ENCODE measurements at regions not wholly inside any gene's neighbourhood (a gene's known extent, or its start where the extent isn't known, plus 50 kb on each side); places are given as distances from the start of the nearest gene placed in this dataset.

DNA sequence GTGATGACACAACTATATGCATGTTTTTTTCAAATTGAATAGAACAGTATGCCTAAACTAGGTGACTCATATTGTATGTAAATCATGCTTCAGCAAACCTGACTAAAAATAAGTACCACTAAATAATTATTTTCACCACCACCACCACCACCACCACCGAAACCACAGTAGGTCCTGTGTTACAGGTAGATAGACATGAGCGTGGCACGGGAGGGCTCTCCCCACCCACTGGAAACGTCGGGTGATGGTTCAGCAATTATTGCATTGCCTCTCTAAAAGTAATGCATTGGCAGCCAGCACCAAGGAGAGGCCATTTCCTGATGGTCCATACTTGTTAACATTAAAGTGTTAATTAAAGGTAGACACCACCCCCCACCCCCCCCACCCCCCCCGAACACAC, 297.0 kb upstream of the NCAM2 start:
- Mint-ChIP-seq H3K4me3 (ENCODE audit: unreplicated experiment) (no peak overlapping the region), H3K27me3 (ENCODE audit: low read depth, unreplicated experiment) (no peaks in the 10 kb centered on the region), H3K9me3 (ENCODE audit: unreplicated experiment) (no peaks in the 10 kb centered on the region), H3K27ac (ENCODE audit: unreplicated experiment) (no peak overlapping the region), H3K4me1 (ENCODE audit: low read depth, unreplicated experiment) (no peaks in the 10 kb centered on the region), H3K36me3 (ENCODE audit: low read depth, unreplicated experiment) (no peaks in the 10 kb centered on the region)
- H3K27me3 ChIP-seq (ENCODE audit: insufficient read depth, low read length), result no peaks in the 10 kb centered on the region
- H2AFZ ChIP-seq (ENCODE audit: low read depth, low read length), result no peak overlapping the region
- H3K27ac ChIP-seq (ENCODE audit: low read depth, low read length), result no peak overlapping the region
- H3K4me1 ChIP-seq (ENCODE audit: insufficient read depth, low read length), result no peaks in the 10 kb centered on the region
- DNase-seq (ENCODE audit: low read depth), result no peak
- H4K20me1 ChIP-seq (ENCODE audit: insufficient read depth, low read length), result no peaks in the 10 kb centered on the region
- H3K4me3 ChIP-seq (ENCODE audit: insufficient read depth, low read depth, low read length), result no peak overlapping the region
- H3K9ac ChIP-seq (ENCODE audit: low read length), result no peak overlapping the region
- no peak overlapping the region for H3K4me2 ChIP-seq (ENCODE audit: low read length)
- no peaks in the 10 kb centered on the region for H3K79me2 ChIP-seq (ENCODE audit: insufficient read depth, low read length)
- TF ChIP-seq, protein P1, sequence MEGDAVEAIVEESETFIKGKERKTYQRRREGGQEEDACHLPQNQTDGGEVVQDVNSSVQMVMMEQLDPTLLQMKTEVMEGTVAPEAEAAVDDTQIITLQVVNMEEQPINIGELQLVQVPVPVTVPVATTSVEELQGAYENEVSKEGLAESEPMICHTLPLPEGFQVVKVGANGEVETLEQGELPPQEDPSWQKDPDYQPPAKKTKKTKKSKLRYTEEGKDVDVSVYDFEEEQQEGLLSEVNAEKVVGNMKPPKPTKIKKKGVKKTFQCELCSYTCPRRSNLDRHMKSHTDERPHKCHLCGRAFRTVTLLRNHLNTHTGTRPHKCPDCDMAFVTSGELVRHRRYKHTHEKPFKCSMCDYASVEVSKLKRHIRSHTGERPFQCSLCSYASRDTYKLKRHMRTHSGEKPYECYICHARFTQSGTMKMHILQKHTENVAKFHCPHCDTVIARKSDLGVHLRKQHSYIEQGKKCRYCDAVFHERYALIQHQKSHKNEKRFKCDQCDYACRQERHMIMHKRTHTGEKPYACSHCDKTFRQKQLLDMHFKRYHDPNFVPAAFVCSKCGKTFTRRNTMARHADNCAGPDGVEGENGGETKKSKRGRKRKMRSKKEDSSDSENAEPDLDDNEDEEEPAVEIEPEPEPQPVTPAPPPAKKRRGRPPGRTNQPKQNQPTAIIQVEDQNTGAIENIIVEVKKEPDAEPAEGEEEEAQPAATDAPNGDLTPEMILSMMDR (IDR thresholded peaks at IDR 0.05; ENCODE audit: insufficient read depth, low read depth, low read length), result no peak
- TF ChIP-seq EZH2 (IDR thresholded peaks at IDR 0.05; ENCODE audit: insufficient read depth, low read length), result no peak
- no peaks in the 10 kb centered on the region for H3K36me3 ChIP-seq (ENCODE audit: insufficient read depth, low read length)
- FAIRE-seq, result no peak
- no peaks in the 10 kb centered on the region for H3K9me3 ChIP-seq (ENCODE audit: insufficient read depth, low read depth, low read length)

DNA sequence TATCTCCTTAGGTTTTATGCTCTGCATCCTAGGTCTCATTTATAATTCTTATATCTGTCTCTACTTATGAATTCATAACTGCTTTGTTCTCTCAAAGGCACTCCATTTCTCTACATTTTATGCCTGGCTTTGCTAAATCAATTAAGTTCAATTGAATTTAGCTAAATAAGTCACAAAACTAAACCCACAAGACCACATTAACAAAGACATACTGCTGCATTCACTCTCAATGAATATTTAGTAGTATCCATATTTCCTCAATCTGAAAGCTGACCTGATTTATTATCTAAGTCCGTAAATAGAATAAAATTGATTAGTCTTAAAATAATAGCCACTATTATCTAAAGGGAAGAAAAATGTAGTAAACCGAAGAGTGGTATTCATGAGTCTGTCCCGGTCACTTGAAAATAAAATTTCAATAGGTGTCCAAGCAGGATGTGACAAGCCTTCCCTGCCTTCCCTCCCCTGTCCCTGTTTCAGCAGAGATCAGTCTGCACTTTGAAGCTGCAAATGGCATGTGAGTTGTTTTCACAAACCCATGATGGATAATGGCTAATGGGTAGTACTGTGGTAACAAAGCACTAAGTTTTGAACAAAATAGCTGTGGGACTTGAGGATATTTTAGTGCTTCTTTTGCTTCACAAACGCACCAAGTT, 295.0 kb upstream of the NCAM2 start:
- no peaks in the 10 kb centered on the region for H3K36me3 ChIP-seq (ENCODE audit: insufficient read depth, low read length)
- TF ChIP-seq, protein P1 (IDR thresholded peaks at IDR 0.05; ENCODE audit: insufficient read depth, low read depth, low read length), result no peak
- no peak for TF ChIP-seq EZH2 (IDR thresholded peaks at IDR 0.05; ENCODE audit: insufficient read depth, low read length)
- Mint-ChIP-seq H3K27me3 (ENCODE audit: low read depth, unreplicated experiment) (no peaks in the 10 kb centered on the region), H3K36me3 (ENCODE audit: low read depth, unreplicated experiment) (no peaks in the 10 kb centered on the region), H3K27ac (ENCODE audit: unreplicated experiment) (no peak overlapping the region), H3K4me3 (ENCODE audit: unreplicated experiment) (no peak overlapping the region), H3K4me1 (ENCODE audit: low read depth, unreplicated experiment) (peaks cover 4% of the 10 kb centered on the region), H3K9me3 (ENCODE audit: unreplicated experiment) (no peaks in the 10 kb centered on the region)
- no peaks in the 10 kb centered on the region for H3K79me2 ChIP-seq (ENCODE audit: insufficient read depth, low read length)
- no peak overlapping the region for H3K9ac ChIP-seq (ENCODE audit: low read length)
- no peaks in the 10 kb centered on the region for H3K4me1 ChIP-seq (ENCODE audit: insufficient read depth, low read length)
- no peak overlapping the region for H3K4me2 ChIP-seq (ENCODE audit: low read length)
- H3K9me3 ChIP-seq (ENCODE audit: insufficient read depth, low read depth, low read length), result no peaks in the 10 kb centered on the region
- no peak for DNase-seq (ENCODE audit: low read depth)
- H3K27ac ChIP-seq (ENCODE audit: low read depth, low read length), result no peak overlapping the region
- no peak for FAIRE-seq
- no peaks in the 10 kb centered on the region for H3K27me3 ChIP-seq (ENCODE audit: insufficient read depth, low read length)
- no peak overlapping the region for H2AFZ ChIP-seq (ENCODE audit: low read depth, low read length)
- no peak overlapping the region for H3K4me3 ChIP-seq (ENCODE audit: insufficient read depth, low read depth, low read length)
- no peaks in the 10 kb centered on the region for H4K20me1 ChIP-seq (ENCODE audit: insufficient read depth, low read length)

DNA sequence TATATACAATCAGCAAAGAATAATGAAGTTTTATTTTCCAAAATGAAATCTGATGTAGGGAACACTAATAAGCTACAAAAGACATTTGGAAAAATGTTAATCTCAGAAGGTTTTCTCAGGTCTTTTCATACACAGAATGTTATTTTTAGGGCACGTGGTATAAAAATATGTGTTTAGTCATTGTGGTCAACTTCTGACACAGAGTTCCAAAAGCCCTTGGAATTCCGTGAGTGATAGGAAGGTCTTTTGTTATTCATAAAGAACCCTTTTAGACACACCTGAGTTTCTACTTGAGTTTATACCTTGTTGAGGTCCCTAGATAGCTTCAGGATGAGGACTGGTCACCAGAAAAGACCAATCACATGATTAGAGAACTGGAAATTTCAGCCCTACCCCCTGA, 277.6 kb upstream of the NCAM2 start:
- no peak overlapping the region for H3K4me3 Mint-ChIP-seq (ENCODE audit: unreplicated experiment)
- peaks cover 20% of the 10 kb centered on the region for H3K4me1 Mint-ChIP-seq (ENCODE audit: low read depth, unreplicated experiment)
- no peaks in the 10 kb centered on the region for H3K79me2 ChIP-seq (ENCODE audit: insufficient read depth, low read length)
- peak overlapping the region; percentile 95 for H3K27ac Mint-ChIP-seq (ENCODE audit: unreplicated experiment)
- no peaks in the 10 kb centered on the region for H3K36me3 ChIP-seq (ENCODE audit: insufficient read depth, low read length)
- no peak overlapping the region for H2AFZ ChIP-seq (ENCODE audit: low read depth, low read length)
- no peak overlapping the region for H3K4me3 ChIP-seq (ENCODE audit: insufficient read depth, low read depth, low read length)
- peak; percentile 18 for DNase-seq (ENCODE audit: low read depth)
- peaks cover 2% of the 10 kb centered on the region for H3K9me3 Mint-ChIP-seq (ENCODE audit: unreplicated experiment)
- peaks cover 8% of the 10 kb centered on the region for H3K4me1 ChIP-seq (ENCODE audit: insufficient read depth, low read length)
- peak overlapping the region; percentile 24 for H3K9ac ChIP-seq (ENCODE audit: low read length)
- no peaks in the 10 kb centered on the region for H3K27me3 ChIP-seq (ENCODE audit: insufficient read depth, low read length)
- no peaks in the 10 kb centered on the region for H3K9me3 ChIP-seq (ENCODE audit: insufficient read depth, low read depth, low read length)
- H3K4me2 ChIP-seq (ENCODE audit: low read length), result peak overlapping the region; percentile 62
- TF ChIP-seq, protein P1 (IDR thresholded peaks at IDR 0.05; ENCODE audit: insufficient read depth, low read depth, low read length), result no peak
- no peak for TF ChIP-seq EZH2 (IDR thresholded peaks at IDR 0.05; ENCODE audit: insufficient read depth, low read length)
- no peaks in the 10 kb centered on the region for H3K27me3 Mint-ChIP-seq (ENCODE audit: low read depth, unreplicated experiment)
- peak overlapping the region; percentile 74 for H3K27ac ChIP-seq (ENCODE audit: low read depth, low read length)
- H3K36me3 Mint-ChIP-seq (ENCODE audit: low read depth, unreplicated experiment), result no peaks in the 10 kb centered on the region
- no peaks in the 10 kb centered on the region for H4K20me1 ChIP-seq (ENCODE audit: insufficient read depth, low read length)
- FAIRE-seq, result no peak

Measured in astrocyte (in vitro differentiated cells and primary cell).